A549 (cell line): ENCODE measurements at regions not wholly inside any gene's neighbourhood (a gene's known extent, or its start where the extent isn't known, plus 50 kb on each side); places are given as distances from the start of the nearest gene placed in this dataset.
A peak's percentile ranks its signal among the peaks of the same experiment; 100 is the strongest.

Experiments used
- ATAC-seq, 2 experiments: fragments of 200-7000 bp in 1 of 2; fragments of >200 bp in 1 of 2; cut with Nextera tagmentation in 1 of 2; cut with Tn5 transposase in 1 of 2; 3 replicates each; pipeline versions ENCODE4 v1.8.0 to v1.9.1; 2018 to 2020; ENCODE audit warnings: mild to moderate bottlenecking in 1 of 2, moderate library complexity in 1 of 2
- CTCF ChIA-PET: fragments of 300-600 bp; sonication (Branson Sonifier 250); formaldehyde crosslinking; extraction: SDS; loops from one replicate; lab custom pipeline; 2021; ENCODE audit warnings: antibody characterized with exemption, inconsistent platforms; lab: Yijun Ruan, JAX
- POLR2A ChIA-PET: fragments of 350-600 bp; formaldehyde crosslinking; extraction: SDS; loops from one replicate; lab custom pipeline; 2021; ENCODE audit warnings: antibody characterized with exemption, inconsistent platforms; lab: Yijun Ruan, JAX
- DNase-seq, 2 experiments: peaks; one replicate each; pipeline versions ENCODE4 v3.0.0 to v3.0.0-alpha.2; 2011 to 2016; ENCODE audit warnings: low read depth in 1 of 2, low spot score in 1 of 2
- FAIRE-seq: peaks from 2 replicates; lab custom pipeline; 2011; peaks lifted over from hg19 to GRCh38; lab: Jason Lieb, UNC
- H3K27ac ChIP-seq, 2 experiments: fragments of >200 bp; sonication (Bioruptor Twin); formaldehyde crosslinking; 3 replicates each; pipeline ENCODE4 v1.5.1; 2016 to 2017
- H3K4me1 ChIP-seq: fragments of >200 bp; sonication (Bioruptor Twin); formaldehyde crosslinking; 3 replicates; pipeline ENCODE4 v1.6.1; 2016
- H3K4me2 ChIP-seq: fragments of >200 bp; sonication (Bioruptor Twin); formaldehyde crosslinking; 3 replicates; pipeline ENCODE4 v1.6.1; 2016
- H3K4me3 ChIP-seq: fragments of >200 bp; sonication (Bioruptor Twin); formaldehyde crosslinking; 3 replicates; pipeline ENCODE4 v1.5.1; 2016
- H3K9me3 ChIP-seq: fragments of >200 bp; sonication (Bioruptor Twin); formaldehyde crosslinking; 3 replicates; pipeline ENCODE4 v1.6.1; 2016
- BHLHE40 ChIP-seq: IDR thresholded peaks from 2 replicates; pipeline ENCODE4 v1.6.1; 2012; ENCODE audit warnings: low read depth, low read length, inconsistent platforms
- CBX8 ChIP-seq: fragments of 200-600 bp; sonication (generic); IDR thresholded peaks from 2 replicates; pipeline ENCODE4 v1.6.1; 2016
- EP300 ChIP-seq, 2 experiments: fragments of >200 bp; sonication (Bioruptor Twin); formaldehyde crosslinking; IDR thresholded peaks; 2 replicates in 1 of 2; 3 replicates in 1 of 2; pipeline ENCODE4 v1.6.1; 2016 to 2017
- FOSL2 ChIP-seq, 2 experiments: fragments of 450-650 bp in 1 of 2; fragments of >200 bp in 1 of 2; sonication (Bioruptor Twin) in 1 of 2; formaldehyde crosslinking; IDR thresholded peaks; 2 replicates each; pipeline versions ENCODE4 v1.5.0 to v1.6.1; 2016 to 2020; ENCODE audit warnings: mild to moderate bottlenecking in 1 of 2, moderate library complexity in 1 of 2
- GATA3 ChIP-seq: IDR thresholded peaks from 2 replicates; pipeline ENCODE4 v1.6.1; 2012; ENCODE audit warnings: borderline replicate concordance
- HEYL ChIP-seq: fragments of 250-450 bp; sonication (Bioruptor Pico); IDR thresholded peaks from 2 replicates; pipeline ENCODE4 v1.8.0; 2021; ENCODE audit warnings: mild to moderate bottlenecking, moderate library complexity
- KDM1A ChIP-seq: fragments of 200-600 bp; sonication (generic); IDR thresholded peaks from 2 replicates; pipeline ENCODE4 v1.6.1; 2016; ENCODE audit warnings: low read depth, mild to moderate bottlenecking
- MAFK ChIP-seq: fragments of 450-650 bp; IDR thresholded peaks from 2 replicates; pipeline ENCODE4 v1.6.1; 2014; ENCODE audit not compliant: partially characterized antibody
- NPAS2 ChIP-seq: fragments of 250-450 bp; sonication (Bioruptor Pico); IDR thresholded peaks from 2 replicates; pipeline ENCODE4 v1.8.0; 2022; ENCODE audit warnings: mild to moderate bottlenecking, moderate library complexity, borderline replicate concordance
- RCOR1 ChIP-seq: fragments of 150-350 bp; IDR thresholded peaks from 2 replicates; pipeline ENCODE4 v1.6.1; 2014; ENCODE audit warnings: antibody characterized with exemption, low read length, low read depth
- SMC3 ChIP-seq: fragments of >200 bp; sonication (Bioruptor Twin); formaldehyde crosslinking; IDR thresholded peaks from 3 replicates; pipeline ENCODE4 v1.6.1; 2018; ENCODE audit warnings: inconsistent platforms
- TFCP2L1 ChIP-seq: fragments of 250-450 bp; sonication (Bioruptor Pico); IDR thresholded peaks from 2 replicates; pipeline ENCODE4 v1.5.0; 2021; ENCODE audit warnings: mild to moderate bottlenecking
- TP53 ChIP-seq: fragments of 250-450 bp; sonication (Bioruptor Pico); IDR thresholded peaks from 2 replicates; pipeline ENCODE4 v1.5.0; 2021; ENCODE audit warnings: mild to moderate bottlenecking, moderate library complexity
- ZC3H11A ChIP-seq: fragments of 450-650 bp; IDR thresholded peaks from 2 replicates; pipeline ENCODE4 v1.6.1; 2014; ENCODE audit warnings: antibody characterized with exemption, mild to moderate bottlenecking
- ZSCAN20 ChIP-seq: fragments of 250-450 bp; sonication (Bioruptor Pico); IDR thresholded peaks from 2 replicates; pipeline ENCODE4 v1.8.0; 2022; ENCODE audit warnings: mild to moderate bottlenecking, moderate library complexity
- WGBS: methylation state at CpG from one replicate; pipeline ENCODE4 v1.1.6; 2017; ENCODE audit errors: missing lambda C conversion rate; 5-methylcytosine and 5-hydroxymethylcytosine counted together
- TF ChIP-seq, protein P1 (sequence below): IDR thresholded peaks from 2 replicates; pipeline ENCODE4 v1.6.1; 2012
- TF ChIP-seq, protein P2 (sequence below): fragments of 450-650 bp; IDR thresholded peaks from 2 replicates; pipeline ENCODE4 v1.6.1; 2014; ENCODE audit warnings: antibody characterized with exemption
- TF ChIP-seq, protein P3 (sequence below): fragments of 150-350 bp; IDR thresholded peaks from 2 replicates; pipeline ENCODE4 v1.6.1; 2014; ENCODE audit warnings: low read depth, mild to moderate bottlenecking, low read length
- TF ChIP-seq, protein P4 (sequence below): fragments of 250-450 bp; sonication (Bioruptor Pico); IDR thresholded peaks from 2 replicates; pipeline ENCODE4 v1.5.0; 2020; ENCODE audit warnings: low read depth, mild to moderate bottlenecking, moderate library complexity
- TF ChIP-seq, protein P5 (sequence below): fragments of 200-600 bp; sonication (generic); IDR thresholded peaks from 2 replicates; pipeline ENCODE4 v1.6.1; 2016; ENCODE audit warnings: antibody characterized with exemption, mild to moderate bottlenecking, moderate library complexity
- TF ChIP-seq, protein P6 (sequence below): fragments of >200 bp; sonication (Bioruptor Twin); formaldehyde crosslinking; IDR thresholded peaks from 2 replicates; pipeline ENCODE4 v1.6.1; 2016

DNA sequence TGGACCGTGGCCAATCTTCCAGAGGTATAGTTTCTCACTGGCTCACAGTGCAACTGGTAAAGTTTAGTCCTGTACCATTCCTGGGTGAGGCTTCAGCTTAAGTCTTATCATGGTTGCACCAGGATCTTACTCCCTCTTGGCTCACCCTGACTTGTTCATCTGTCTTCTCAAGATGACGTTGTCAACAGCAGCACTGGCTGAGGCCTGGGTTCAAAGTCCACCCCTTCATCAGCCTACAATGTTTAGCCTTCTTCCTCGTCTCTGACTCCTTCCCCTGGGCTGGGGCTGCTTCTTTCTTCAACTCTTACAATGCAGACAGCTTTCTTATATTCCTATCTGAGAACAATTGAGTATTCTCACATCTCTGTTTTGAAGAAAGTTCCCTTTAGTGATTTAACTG lies 311.1 kb upstream of the CLINT1 start:
- DNase-seq (peak in 1 of 2 experiments; percentile 18), ATAC-seq (peak in 1 of 2 experiments; percentile 28; a peak in 2 of 6 replicates), FAIRE-seq (no peak)
- WGBS = 4% methylated on average over 2 of the region's 3 CpGs
- Histone ChIP-seq H3K4me3 (no peak overlapping the region), H3K27ac (no peak overlapping the region), H3K4me1 (no peaks in the 10 kb centered on the region), H3K9me3 (no peaks in the 10 kb centered on the region), H3K4me2 (no peak overlapping the region)
- ChIA-PET POLR2A (no interaction called here), CTCF (interaction anchor here (0.5 to 2.9 kb wide), 4 partner anchors 221 to 942 kb away, joined by 3 to 15 read pairs (median 5); no protein-coding TSS in a partner anchor)
- no peak for TF ChIP-seq KDM1A
- no peak for TF ChIP-seq NPAS2 (CRISPR knock-in tag)
- TF ChIP-seq, protein P1, sequence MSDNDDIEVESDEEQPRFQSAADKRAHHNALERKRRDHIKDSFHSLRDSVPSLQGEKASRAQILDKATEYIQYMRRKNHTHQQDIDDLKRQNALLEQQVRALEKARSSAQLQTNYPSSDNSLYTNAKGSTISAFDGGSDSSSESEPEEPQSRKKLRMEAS = no peak
- TF ChIP-seq RCOR1 = no peak
- TF ChIP-seq CBX8 = no peak
- TF ChIP-seq, protein P2, sequence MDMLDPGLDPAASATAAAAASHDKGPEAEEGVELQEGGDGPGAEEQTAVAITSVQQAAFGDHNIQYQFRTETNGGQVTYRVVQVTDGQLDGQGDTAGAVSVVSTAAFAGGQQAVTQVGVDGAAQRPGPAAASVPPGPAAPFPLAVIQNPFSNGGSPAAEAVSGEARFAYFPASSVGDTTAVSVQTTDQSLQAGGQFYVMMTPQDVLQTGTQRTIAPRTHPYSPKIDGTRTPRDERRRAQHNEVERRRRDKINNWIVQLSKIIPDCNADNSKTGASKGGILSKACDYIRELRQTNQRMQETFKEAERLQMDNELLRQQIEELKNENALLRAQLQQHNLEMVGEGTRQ = no peak
- no peak for TF ChIP-seq BHLHE40
- TF ChIP-seq, protein P3, sequence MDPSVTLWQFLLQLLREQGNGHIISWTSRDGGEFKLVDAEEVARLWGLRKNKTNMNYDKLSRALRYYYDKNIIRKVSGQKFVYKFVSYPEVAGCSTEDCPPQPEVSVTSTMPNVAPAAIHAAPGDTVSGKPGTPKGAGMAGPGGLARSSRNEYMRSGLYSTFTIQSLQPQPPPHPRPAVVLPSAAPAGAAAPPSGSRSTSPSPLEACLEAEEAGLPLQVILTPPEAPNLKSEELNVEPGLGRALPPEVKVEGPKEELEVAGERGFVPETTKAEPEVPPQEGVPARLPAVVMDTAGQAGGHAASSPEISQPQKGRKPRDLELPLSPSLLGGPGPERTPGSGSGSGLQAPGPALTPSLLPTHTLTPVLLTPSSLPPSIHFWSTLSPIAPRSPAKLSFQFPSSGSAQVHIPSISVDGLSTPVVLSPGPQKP = no peak
- TF ChIP-seq GATA3 = no peak
- TF ChIP-seq ZSCAN20 (CRISPR knock-in tag) = no peak

DNA sequence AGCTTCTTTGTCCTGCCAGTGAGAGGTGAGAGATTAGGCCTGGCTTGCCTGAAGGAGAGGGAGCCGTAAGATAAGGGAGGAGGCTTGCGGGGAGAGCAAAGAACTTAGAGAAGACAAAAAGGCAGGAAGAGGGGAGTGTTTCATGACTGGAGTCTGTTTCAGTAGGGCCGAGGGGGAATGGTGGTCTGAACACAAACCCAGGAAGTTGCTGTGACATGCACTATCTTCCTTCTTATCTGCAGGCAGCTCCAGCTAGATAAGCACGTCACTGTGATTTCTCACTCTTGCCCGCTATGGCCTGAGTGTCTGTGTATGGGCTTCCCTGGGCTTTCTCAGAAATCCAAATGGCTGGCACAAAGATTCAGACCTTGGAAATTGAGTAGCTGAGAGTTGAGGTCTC lies 307.5 kb upstream of the CLINT1 start:
- CTCF ChIA-PET = interaction anchor here (0.9 to 1.0 kb wide), 3 partner anchors 9 to 967 kb away, joined by 3 read pairs; no protein-coding TSS in a partner anchor

More for the DNA sequence above, 307.5 kb upstream of the CLINT1 start:
- H3K4me3 ChIP-seq = no peak overlapping the region
- ATAC-seq (no peak), FAIRE-seq (no peak), DNase-seq (no peak)
- H3K4me2 ChIP-seq = no peak overlapping the region
- POLR2A ChIA-PET = no interaction called here
- TF ChIP-seq MAFK (no peak), ZSCAN20 (CRISPR knock-in tag) (no peak), TP53 (CRISPR knock-in tag) (no peak), BHLHE40 (no peak), ZC3H11A (no peak), SMC3 (no peak), RCOR1 (no peak), FOSL2 (IDR thresholded peaks at IDR 0.05) (no peak), FOSL2 (CRISPR knock-in tag; IDR thresholded peaks at IDR 0.05) (no peak), NPAS2 (CRISPR knock-in tag) (no peak), EP300 (IDR thresholded peaks at IDR 0.05) (no peak), HEYL (CRISPR knock-in tag) (no peak), TFCP2L1 (CRISPR knock-in tag) (no peak)
- TF ChIP-seq, protein P4, sequence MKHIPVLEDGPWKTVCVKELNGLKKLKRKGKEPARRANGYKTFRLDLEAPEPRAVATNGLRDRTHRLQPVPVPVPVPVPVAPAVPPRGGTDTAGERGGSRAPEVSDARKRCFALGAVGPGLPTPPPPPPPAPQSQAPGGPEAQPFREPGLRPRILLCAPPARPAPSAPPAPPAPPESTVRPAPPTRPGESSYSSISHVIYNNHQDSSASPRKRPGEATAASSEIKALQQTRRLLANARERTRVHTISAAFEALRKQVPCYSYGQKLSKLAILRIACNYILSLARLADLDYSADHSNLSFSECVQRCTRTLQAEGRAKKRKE (CRISPR knock-in tag) = no peak
- TF ChIP-seq, protein P5, sequence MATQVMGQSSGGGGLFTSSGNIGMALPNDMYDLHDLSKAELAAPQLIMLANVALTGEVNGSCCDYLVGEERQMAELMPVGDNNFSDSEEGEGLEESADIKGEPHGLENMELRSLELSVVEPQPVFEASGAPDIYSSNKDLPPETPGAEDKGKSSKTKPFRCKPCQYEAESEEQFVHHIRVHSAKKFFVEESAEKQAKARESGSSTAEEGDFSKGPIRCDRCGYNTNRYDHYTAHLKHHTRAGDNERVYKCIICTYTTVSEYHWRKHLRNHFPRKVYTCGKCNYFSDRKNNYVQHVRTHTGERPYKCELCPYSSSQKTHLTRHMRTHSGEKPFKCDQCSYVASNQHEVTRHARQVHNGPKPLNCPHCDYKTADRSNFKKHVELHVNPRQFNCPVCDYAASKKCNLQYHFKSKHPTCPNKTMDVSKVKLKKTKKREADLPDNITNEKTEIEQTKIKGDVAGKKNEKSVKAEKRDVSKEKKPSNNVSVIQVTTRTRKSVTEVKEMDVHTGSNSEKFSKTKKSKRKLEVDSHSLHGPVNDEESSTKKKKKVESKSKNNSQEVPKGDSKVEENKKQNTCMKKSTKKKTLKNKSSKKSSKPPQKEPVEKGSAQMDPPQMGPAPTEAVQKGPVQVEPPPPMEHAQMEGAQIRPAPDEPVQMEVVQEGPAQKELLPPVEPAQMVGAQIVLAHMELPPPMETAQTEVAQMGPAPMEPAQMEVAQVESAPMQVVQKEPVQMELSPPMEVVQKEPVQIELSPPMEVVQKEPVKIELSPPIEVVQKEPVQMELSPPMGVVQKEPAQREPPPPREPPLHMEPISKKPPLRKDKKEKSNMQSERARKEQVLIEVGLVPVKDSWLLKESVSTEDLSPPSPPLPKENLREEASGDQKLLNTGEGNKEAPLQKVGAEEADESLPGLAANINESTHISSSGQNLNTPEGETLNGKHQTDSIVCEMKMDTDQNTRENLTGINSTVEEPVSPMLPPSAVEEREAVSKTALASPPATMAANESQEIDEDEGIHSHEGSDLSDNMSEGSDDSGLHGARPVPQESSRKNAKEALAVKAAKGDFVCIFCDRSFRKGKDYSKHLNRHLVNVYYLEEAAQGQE = no peak
- TF ChIP-seq, protein P6, sequence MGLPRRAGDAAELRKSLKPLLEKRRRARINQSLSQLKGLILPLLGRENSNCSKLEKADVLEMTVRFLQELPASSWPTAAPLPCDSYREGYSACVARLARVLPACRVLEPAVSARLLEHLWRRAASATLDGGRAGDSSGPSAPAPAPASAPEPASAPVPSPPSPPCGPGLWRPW = no peak
- H3K4me1 ChIP-seq = no peaks in the 10 kb centered on the region
- no peaks in the 10 kb centered on the region for H3K9me3 ChIP-seq
- H3K27ac ChIP-seq = no peak overlapping the region
- 66% methylated on average over 5 of the region's 5 CpGs for WGBS
